ENCODE measurements at regions not wholly inside any gene's neighbourhood (a gene's known extent, or its start where the extent isn't known, plus 50 kb on each side); places are given as distances from the start of the nearest gene placed in this dataset.

DNA sequence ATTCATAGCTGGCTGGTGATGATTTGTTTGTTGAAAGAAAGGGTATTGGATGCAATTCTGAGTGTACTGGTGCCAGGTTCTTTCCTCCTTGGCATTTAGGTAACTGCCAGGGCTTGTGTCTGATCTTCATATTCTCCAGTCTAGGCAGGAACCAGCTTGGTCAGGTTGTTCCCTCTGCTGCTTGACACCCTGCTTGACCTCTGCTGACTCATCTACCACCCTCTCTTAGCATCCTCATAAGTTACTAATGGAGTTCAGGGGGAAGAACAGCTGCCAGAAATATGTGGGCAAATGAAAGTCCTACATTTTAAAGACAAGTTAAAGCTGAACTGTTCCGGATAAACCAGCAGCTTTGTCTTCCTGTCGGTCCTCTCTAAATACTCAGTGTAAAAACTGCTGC, 116.1 kb upstream of the TNC start:
- TF ChIP-seq, protein P1, sequence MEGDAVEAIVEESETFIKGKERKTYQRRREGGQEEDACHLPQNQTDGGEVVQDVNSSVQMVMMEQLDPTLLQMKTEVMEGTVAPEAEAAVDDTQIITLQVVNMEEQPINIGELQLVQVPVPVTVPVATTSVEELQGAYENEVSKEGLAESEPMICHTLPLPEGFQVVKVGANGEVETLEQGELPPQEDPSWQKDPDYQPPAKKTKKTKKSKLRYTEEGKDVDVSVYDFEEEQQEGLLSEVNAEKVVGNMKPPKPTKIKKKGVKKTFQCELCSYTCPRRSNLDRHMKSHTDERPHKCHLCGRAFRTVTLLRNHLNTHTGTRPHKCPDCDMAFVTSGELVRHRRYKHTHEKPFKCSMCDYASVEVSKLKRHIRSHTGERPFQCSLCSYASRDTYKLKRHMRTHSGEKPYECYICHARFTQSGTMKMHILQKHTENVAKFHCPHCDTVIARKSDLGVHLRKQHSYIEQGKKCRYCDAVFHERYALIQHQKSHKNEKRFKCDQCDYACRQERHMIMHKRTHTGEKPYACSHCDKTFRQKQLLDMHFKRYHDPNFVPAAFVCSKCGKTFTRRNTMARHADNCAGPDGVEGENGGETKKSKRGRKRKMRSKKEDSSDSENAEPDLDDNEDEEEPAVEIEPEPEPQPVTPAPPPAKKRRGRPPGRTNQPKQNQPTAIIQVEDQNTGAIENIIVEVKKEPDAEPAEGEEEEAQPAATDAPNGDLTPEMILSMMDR (IDR thresholded peaks at IDR 0.05; ENCODE audit: low read depth, low read length), result no peak
- no peaks in the 10 kb centered on the region for H3K27me3 ChIP-seq (ENCODE audit: control insufficient read depth, insufficient read depth, low read length)
- CTCF ChIA-PET, result no interaction called here

DNA sequence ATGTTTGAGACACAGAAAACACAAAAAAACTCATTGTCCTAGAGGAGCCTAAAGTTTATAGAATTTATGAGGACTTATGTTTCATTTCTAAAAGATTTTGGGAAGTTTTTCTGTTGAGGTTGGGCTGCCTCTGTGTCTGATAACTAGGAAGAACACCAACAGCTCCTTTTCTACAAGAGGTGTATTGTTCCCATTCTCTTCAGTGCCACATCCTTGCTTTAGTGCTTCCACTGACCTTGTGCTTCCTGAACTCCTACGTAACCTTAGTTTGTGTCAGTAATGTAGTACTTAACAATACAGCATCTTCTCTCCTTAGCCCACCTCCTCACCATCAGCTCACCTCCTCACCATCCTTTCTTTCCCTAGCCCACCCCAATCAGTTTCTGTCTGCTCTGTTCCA, 117.3 kb upstream of the TNC start:
- TF ChIP-seq, protein P1 (IDR thresholded peaks at IDR 0.05; ENCODE audit: low read depth, low read length), result no peak
- Histone ChIP-seq H3K4me3 (ENCODE audit: low read depth, low read length) (no peak overlapping the region), H3K9me3 (ENCODE audit: control insufficient read depth, insufficient read depth, low read length) (no peaks in the 10 kb centered on the region), H3K27me3 (ENCODE audit: control insufficient read depth, insufficient read depth, low read length) (no peaks in the 10 kb centered on the region), H3K27ac (ENCODE audit: low read depth, low read length) (no peak overlapping the region)
- CTCF ChIA-PET, result no interaction called here
- POLR2A ChIA-PET, result no interaction called here
- no peak for DNase-seq (ENCODE audit: low read depth, low spot score)

More for the DNA sequence above, 116.1 kb upstream of the TNC start:
- peak; percentile 52 for DNase-seq (ENCODE audit: low read depth, low spot score)
- no peak overlapping the region for H3K4me3 ChIP-seq (ENCODE audit: low read depth, low read length)
- H3K9me3 ChIP-seq (ENCODE audit: control insufficient read depth, insufficient read depth, low read length), result no peaks in the 10 kb centered on the region
- POLR2A ChIA-PET, result interaction anchor here (1.1 to 1.3 kb wide), 3 partner anchors 16 to 118 kb away, joined by 3 to 6 read pairs (median 5); no protein-coding TSS in a partner anchor
- H3K27ac ChIP-seq (ENCODE audit: low read depth, low read length), result no peak overlapping the region

DNA sequence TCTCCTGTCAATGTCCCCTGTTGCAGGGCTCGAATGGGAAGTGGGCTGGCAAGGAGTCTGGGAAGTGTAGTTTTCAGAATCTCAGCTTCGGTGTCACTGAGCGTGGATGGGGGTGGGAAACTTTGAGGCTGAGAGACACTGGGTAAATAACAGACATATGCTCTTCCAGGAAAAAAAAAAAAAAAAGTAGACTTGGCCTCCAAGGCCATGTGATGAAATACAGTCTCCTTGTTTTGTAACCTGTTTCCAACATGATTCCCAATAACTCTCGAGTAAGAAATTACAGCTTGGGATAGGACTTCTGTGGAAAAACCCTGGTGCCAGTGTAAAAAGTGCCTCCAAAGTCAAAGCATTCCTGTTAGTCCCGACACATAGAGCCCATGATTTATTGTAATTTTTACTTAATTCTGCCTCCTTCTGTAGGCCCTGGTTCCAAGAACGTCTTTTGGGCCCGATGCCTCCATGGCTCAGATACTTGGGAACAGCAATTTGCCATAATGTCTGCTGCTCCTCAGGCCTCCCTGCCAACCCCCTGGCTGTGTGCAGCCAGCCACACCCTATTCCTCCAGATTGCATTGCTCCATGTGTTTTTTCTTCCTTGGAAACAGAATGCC, 119.5 kb upstream of the TNC start:
- TF ChIP-seq, protein P1 (IDR thresholded peaks at IDR 0.05; ENCODE audit: low read depth, low read length), result no peak
- no peaks in the 10 kb centered on the region for H3K9me3 ChIP-seq (ENCODE audit: control insufficient read depth, insufficient read depth, low read length)
- no peaks in the 10 kb centered on the region for H3K27me3 ChIP-seq (ENCODE audit: control insufficient read depth, insufficient read depth, low read length)
- no peak overlapping the region for H3K27ac ChIP-seq (ENCODE audit: low read depth, low read length)
- ChIA-PET POLR2A (no interaction called here), CTCF (interaction anchor here (0.7 kb wide), 1 partner anchor 330 kb away, joined by 5 read pairs; no protein-coding TSS in a partner anchor)
- no peak overlapping the region for H3K4me3 ChIP-seq (ENCODE audit: low read depth, low read length)
- DNase-seq (ENCODE audit: low read depth, low spot score), result no peak

DNA sequence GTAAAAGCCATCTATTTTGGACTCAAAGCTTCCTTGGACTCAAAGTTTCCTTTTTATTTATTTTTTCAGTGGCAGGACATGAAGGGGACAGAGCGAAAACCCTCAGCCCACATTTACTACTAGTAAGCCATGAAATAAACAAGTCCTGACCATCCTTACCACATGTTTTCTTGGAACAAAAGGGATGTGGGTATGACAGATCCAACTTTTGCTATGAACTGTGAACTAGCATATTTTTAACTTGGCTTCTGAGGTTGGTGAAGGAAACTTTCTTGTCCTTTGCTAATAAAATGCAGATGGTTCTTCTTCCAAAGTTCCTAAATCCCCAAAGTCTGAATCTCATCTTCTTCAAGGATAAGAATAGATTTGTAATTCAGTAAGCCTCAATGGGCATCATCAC, 122.7 kb upstream of the TNC start:
- POLR2A ChIA-PET, result no interaction called here
- DNase-seq (ENCODE audit: low read depth, low spot score), result no peak

DNA sequence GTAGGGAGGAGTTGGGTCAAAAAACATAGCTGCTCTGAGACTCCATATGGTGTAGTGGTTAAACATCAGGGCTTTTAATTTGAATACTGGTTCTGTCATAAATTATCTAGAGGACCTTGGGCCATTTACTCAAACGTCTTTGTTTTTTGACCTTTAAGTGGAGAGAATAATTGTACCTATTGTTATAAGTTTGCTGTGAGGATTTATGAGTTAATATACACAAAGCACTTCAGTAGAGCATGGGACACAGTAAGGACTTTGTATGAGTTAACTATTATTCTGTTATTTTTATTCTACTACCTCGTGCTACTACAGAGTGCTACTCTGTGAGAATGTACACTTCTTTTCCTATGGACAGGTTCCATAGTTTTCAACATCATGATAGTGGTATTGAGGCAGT, 123.7 kb upstream of the TNC start:
- H3K9me3 ChIP-seq (ENCODE audit: control insufficient read depth, insufficient read depth, low read length), result no peaks in the 10 kb centered on the region
- H3K27me3 ChIP-seq (ENCODE audit: control insufficient read depth, insufficient read depth, low read length), result no peaks in the 10 kb centered on the region
- TF ChIP-seq, protein P1 (IDR thresholded peaks at IDR 0.05; ENCODE audit: low read depth, low read length), result no peak
- no peak overlapping the region for H3K4me3 ChIP-seq (ENCODE audit: low read depth, low read length)
- POLR2A ChIA-PET, result no interaction called here
- no peak for DNase-seq (ENCODE audit: low read depth, low spot score)
- no peak overlapping the region for H3K27ac ChIP-seq (ENCODE audit: low read depth, low read length)
- CTCF ChIA-PET, result no interaction called here

More for the DNA sequence above, 122.7 kb upstream of the TNC start:
- no peak overlapping the region for H3K4me3 ChIP-seq (ENCODE audit: low read depth, low read length)
- no peak overlapping the region for H3K27ac ChIP-seq (ENCODE audit: low read depth, low read length)
- no peaks in the 10 kb centered on the region for H3K27me3 ChIP-seq (ENCODE audit: control insufficient read depth, insufficient read depth, low read length)
- TF ChIP-seq, protein P1 (IDR thresholded peaks at IDR 0.05; ENCODE audit: low read depth, low read length), result no peak
- H3K9me3 ChIP-seq (ENCODE audit: control insufficient read depth, insufficient read depth, low read length), result no peaks in the 10 kb centered on the region
- CTCF ChIA-PET, result no interaction called here
